RPMI7951 (cell line): ENCODE measurements at regions not wholly inside any gene's neighbourhood (a gene's known extent, or its start where the extent isn't known, plus 50 kb on each side); places are given as distances from the start of the nearest gene placed in this dataset.
"Not testable (repeated sequence)": the region's sequence is repeated elsewhere in the genome, so short reads cannot be mapped to it uniquely, and the experiment has no call there.

Experiments used
- DNase-seq: peaks from one replicate; pipeline ENCODE4 v3.0.0-alpha.2; 2012; ENCODE audit warnings: low read depth

GRCh38 chr4:31189938-31190337 is 469.8 kb downstream of the PCDH7 start:
- no peak for DNase-seq

- no peak for DNase-seq
These were observed 470.5 kb downstream of the PCDH7 start for GRCh38 chr4:31190671-31191070.

GRCh38 chr4:31192341-31192740 is 472.2 kb downstream of the PCDH7 start:
- DNase-seq, result no peak

- no peak for DNase-seq
These were observed 473.4 kb downstream of the PCDH7 start for GRCh38 chr4:31193521-31193920.

- no peak for DNase-seq
These were observed 474.7 kb downstream of the PCDH7 start for GRCh38 chr4:31194823-31195222.

- DNase-seq, result no peak
These were observed 479.5 kb downstream of the PCDH7 start for GRCh38 chr4:31199644-31200043.

GRCh38 chr4:31202054-31202453 is 481.9 kb downstream of the PCDH7 start:
- not testable (repeated sequence) for DNase-seq

GRCh38 chr4:31204874-31205273 is 484.7 kb downstream of the PCDH7 start:
- DNase-seq, result no peak

GRCh38 chr4:31220921-31221320 is 500.8 kb downstream of the PCDH7 start:
- DNase-seq, result no peak

- DNase-seq, result no peak
These were observed 507.9 kb downstream of the PCDH7 start for GRCh38 chr4:31228068-31228467.

- DNase-seq, result no peak
These were observed 510.4 kb downstream of the PCDH7 start for GRCh38 chr4:31230594-31230993.

GRCh38 chr4:31234494-31234893 is 514.3 kb downstream of the PCDH7 start:
- DNase-seq, result no peak

- no peak for DNase-seq
These were observed 514.7 kb downstream of the PCDH7 start for GRCh38 chr4:31234901-31235300.

- DNase-seq, result no peak
These were observed 516.0 kb downstream of the PCDH7 start for GRCh38 chr4:31236020-31236638.

- no peak for DNase-seq
These were observed 516.5 kb downstream of the PCDH7 start for GRCh38 chr4:31236639-31237173.

GRCh38 chr4:31237233-31237632 is 517.1 kb downstream of the PCDH7 start:
- no peak for DNase-seq

GRCh38 chr4:31239886-31240285 is 519.7 kb downstream of the PCDH7 start:
- no peak for DNase-seq

- no peak for DNase-seq
These were observed 521.4 kb downstream of the PCDH7 start for GRCh38 chr4:31241504-31242106.

GRCh38 chr4:31246856-31247255 is 526.7 kb downstream of the PCDH7 start:
- DNase-seq, result no peak

- no peak for DNase-seq
These were observed 539.0 kb downstream of the PCDH7 start for GRCh38 chr4:31259119-31259518.

- DNase-seq, result no peak
These were observed 541.5 kb downstream of the PCDH7 start for GRCh38 chr4:31261632-31262031.

GRCh38 chr4:31266094-31266493 is 545.9 kb downstream of the PCDH7 start:
- not testable (repeated sequence) for DNase-seq

GRCh38 chr4:31272331-31273061 is 552.3 kb downstream of the PCDH7 start:
- no peak for DNase-seq
